H1 (cell line): ENCODE measurements at regions not wholly inside any gene's neighbourhood (a gene's known extent, or its start where the extent isn't known, plus 50 kb on each side); places are given as distances from the start of the nearest gene placed in this dataset.

Experiments used
- BCL11A ChIP-seq, 2 experiments: IDR thresholded peaks; one replicate each; pipeline ENCODE4 v1.6.1; 2011; ENCODE audit warnings: low read depth in 2 of 2, low read length in 2 of 2, mild to moderate bottlenecking in 2 of 2
- GTF2F1 ChIP-seq: IDR thresholded peaks from 2 replicates; pipeline ENCODE4 v1.6.1; 2012; ENCODE audit warnings: low read depth, low read length, improper control_type of control experiment, borderline replicate concordance
- HDAC2 ChIP-seq, 2 experiments: fragments of 300-600 bp in 1 of 2; sonication (generic) in 1 of 2; IDR thresholded peaks; 2 replicates each; pipeline ENCODE4 v1.6.1; 2011 to 2012; ENCODE audit warnings: low read depth in 2 of 2, low read length in 2 of 2, mild to moderate bottlenecking in 2 of 2, moderate library complexity in 2 of 2, borderline replicate concordance in 1 of 2, inconsistent platforms in 1 of 2
- KDM5A ChIP-seq: fragments of 200-600 bp; IDR thresholded peaks from 2 replicates; pipeline ENCODE4 v1.7.1; 2012; ENCODE audit warnings: mild to moderate bottlenecking, low read length, inconsistent platforms, mixed read lengths
- MAFK ChIP-seq: IDR thresholded peaks from 2 replicates; pipeline ENCODE4 v1.6.1; 2012; ENCODE audit warnings: low read depth, mild to moderate bottlenecking, improper control_type of control experiment, low read length
- RXRA ChIP-seq: IDR thresholded peaks from 2 replicates; pipeline ENCODE4 v1.6.1; 2011; ENCODE audit warnings: low read depth, mild to moderate bottlenecking, low read length, moderate library complexity; ENCODE audit not compliant: insufficient read depth
- TF ChIP-seq, protein P1 (sequence below): IDR thresholded peaks from 2 replicates; pipeline ENCODE4 v1.6.1; 2012; ENCODE audit warnings: inconsistent platforms
- TF ChIP-seq, protein P2 (sequence below), 3 experiments: IDR thresholded peaks; 1 replicate in 2 of 3; 2 replicates in 1 of 3; pipeline versions ENCODE4 v1.5.1 to v1.6.1; 2011; ENCODE audit warnings: low read length in 3 of 3, mild to moderate bottlenecking in 3 of 3, inconsistent platforms in 2 of 3, low read depth in 1 of 3, moderate library complexity in 1 of 3; ENCODE audit not compliant: insufficient read depth in 1 of 3; ENCODE audit errors: control extremely low read depth in 1 of 3

DNA sequence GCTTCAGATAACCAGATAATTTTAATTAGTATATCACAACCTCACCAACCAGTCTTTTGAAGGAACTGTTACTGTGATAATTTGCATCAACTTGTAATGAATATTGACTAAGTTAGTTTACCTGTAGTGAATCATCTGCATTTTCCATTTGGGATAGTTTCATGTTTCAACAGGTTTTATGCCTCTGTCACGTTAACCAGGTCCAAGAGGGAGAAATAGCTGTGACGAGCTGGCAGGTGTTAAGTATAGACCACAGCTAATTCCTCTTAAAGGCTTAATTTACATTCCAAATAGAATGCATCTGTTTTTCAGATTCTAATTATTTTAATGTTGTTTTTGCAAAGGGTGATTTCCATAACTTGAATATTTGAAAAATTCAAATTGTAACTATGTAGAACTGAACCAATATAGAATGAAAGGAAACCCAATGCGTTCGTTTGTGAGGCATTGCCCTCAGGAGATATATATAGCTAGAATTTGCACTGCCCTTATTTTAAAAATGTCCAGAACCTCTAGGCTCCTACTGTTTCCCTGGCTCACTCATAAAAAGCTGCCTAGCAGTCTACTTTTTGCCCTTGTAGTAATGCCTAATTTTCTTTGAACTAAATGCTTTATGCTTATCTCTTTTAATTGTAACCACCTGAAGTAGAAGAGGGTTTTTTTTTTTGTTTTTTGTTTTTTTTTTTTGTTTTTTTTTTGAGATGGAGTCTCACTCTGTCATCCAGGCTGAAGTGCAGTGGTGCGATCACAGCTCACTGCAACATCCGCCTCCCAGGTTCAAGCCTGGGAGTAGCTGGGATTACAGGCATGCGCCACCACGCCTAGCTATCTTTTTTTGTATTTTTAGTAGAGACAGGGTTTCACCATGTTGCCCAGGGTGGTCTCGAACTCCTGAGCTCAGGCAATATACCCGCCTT, 270.5 kb downstream of the SMARCA2 start (continued):
- TF ChIP-seq, protein P1, sequence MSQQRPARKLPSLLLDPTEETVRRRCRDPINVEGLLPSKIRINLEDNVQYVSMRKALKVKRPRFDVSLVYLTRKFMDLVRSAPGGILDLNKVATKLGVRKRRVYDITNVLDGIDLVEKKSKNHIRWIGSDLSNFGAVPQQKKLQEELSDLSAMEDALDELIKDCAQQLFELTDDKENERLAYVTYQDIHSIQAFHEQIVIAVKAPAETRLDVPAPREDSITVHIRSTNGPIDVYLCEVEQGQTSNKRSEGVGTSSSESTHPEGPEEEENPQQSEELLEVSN, result no peak
- TF ChIP-seq RXRA (no peak), GTF2F1 (no peak), HDAC2 (IDR thresholded peaks at IDR 0.05; ENCODE audit: borderline replicate concordance in 1 of 2, low read depth in 2 of 2, low read length in 2 of 2) (no peak), KDM5A (no peak), MAFK (no peak), BCL11A (IDR thresholded peaks at IDR 0.05; ENCODE audit: low read depth in 2 of 2, low read length in 2 of 2) (no peak)
- TF ChIP-seq, protein P2, sequence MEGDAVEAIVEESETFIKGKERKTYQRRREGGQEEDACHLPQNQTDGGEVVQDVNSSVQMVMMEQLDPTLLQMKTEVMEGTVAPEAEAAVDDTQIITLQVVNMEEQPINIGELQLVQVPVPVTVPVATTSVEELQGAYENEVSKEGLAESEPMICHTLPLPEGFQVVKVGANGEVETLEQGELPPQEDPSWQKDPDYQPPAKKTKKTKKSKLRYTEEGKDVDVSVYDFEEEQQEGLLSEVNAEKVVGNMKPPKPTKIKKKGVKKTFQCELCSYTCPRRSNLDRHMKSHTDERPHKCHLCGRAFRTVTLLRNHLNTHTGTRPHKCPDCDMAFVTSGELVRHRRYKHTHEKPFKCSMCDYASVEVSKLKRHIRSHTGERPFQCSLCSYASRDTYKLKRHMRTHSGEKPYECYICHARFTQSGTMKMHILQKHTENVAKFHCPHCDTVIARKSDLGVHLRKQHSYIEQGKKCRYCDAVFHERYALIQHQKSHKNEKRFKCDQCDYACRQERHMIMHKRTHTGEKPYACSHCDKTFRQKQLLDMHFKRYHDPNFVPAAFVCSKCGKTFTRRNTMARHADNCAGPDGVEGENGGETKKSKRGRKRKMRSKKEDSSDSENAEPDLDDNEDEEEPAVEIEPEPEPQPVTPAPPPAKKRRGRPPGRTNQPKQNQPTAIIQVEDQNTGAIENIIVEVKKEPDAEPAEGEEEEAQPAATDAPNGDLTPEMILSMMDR (IDR thresholded peaks at IDR 0.05; ENCODE audit: control extremely low read depth in 1 of 3, insufficient read depth in 1 of 3, low read depth in 1 of 3, low read length in 3 of 3), result no peak
